H1 (cell line): ENCODE measurements at regions not wholly inside any gene's neighbourhood (a gene's known extent, or its start where the extent isn't known, plus 50 kb on each side); places are given as distances from the start of the nearest gene placed in this dataset.

Source experiments
- CTCF ChIA-PET: fragments of 300-600 bp; sonication (Branson Sonifier 250); formaldehyde crosslinking; loops from one replicate; lab custom pipeline; 2021; ENCODE audit not compliant: partially characterized antibody; lab: Charles Lee
- POLR2A ChIA-PET: fragments of 300-600 bp; sonication (Branson Sonifier 250); formaldehyde crosslinking; loops from one replicate; lab custom pipeline; 2021; ENCODE audit warnings: inconsistent platforms; ENCODE audit not compliant: partially characterized antibody; lab: Charles Lee
- DNase-seq, 2 experiments: peaks; one replicate each; pipeline versions ENCODE4 v3.0.0 to v3.0.0-alpha.2; 2010 to 2022; ENCODE audit warnings: low spot score in 2 of 2, low read depth in 1 of 2, mixed read lengths in 1 of 2
- FAIRE-seq: peaks from 2 replicates; lab custom pipeline; 2011; peaks lifted over from hg19 to GRCh38; lab: Jason Lieb, UNC
- H2AFZ ChIP-seq: 2 replicates; pipeline ENCODE4 v1.8.1; 2012; ENCODE audit warnings: low read length, inconsistent platforms
- H2AK5ac ChIP-seq: 2 replicates; pipeline ENCODE4 v1.6.1; 2013; ENCODE audit warnings: low read depth, low read length
- H2BK120ac ChIP-seq: replicated peaks from 2 replicates; pipeline ENCODE3; 2013; ENCODE audit warnings: low read depth, low read length, inconsistent platforms
- H2BK12ac ChIP-seq: 2 replicates; pipeline ENCODE4 v1.6.1; 2013; ENCODE audit warnings: low read depth, low read length
- H2BK15ac ChIP-seq: 2 replicates; pipeline ENCODE4 v1.6.1; 2013; ENCODE audit warnings: low read length
- H2BK20ac ChIP-seq: 2 replicates; pipeline ENCODE4 v1.6.1; 2013; ENCODE audit warnings: low read length
- H2BK5ac ChIP-seq: 2 replicates; pipeline ENCODE4 v1.6.1; 2013; ENCODE audit warnings: low read depth, low read length
- H3K14ac ChIP-seq: 2 replicates; pipeline ENCODE4 v1.6.1; 2013; ENCODE audit warnings: inconsistent platforms; ENCODE audit not compliant: insufficient read length
- H3K18ac ChIP-seq: 2 replicates; pipeline ENCODE4 v1.6.1; 2013; ENCODE audit warnings: low read length; ENCODE audit errors: extremely low read depth
- H3K23ac ChIP-seq: 2 replicates; pipeline ENCODE4 v1.6.1; 2013; ENCODE audit warnings: inconsistent platforms; ENCODE audit not compliant: insufficient read length
- H3K23me2 ChIP-seq: 2 replicates; pipeline ENCODE4 v1.6.1; 2013; ENCODE audit warnings: low read depth, low read length
- H3K27ac ChIP-seq: 2 replicates; pipeline ENCODE4 v1.6.1; 2011; ENCODE audit warnings: low read depth, low read length, inconsistent platforms
- H3K27me3 ChIP-seq, 4 experiments: replicated peaks in 1 of 4; 1 replicate in 1 of 4; 2 replicates in 3 of 4; pipeline versions ENCODE4 v1.6.1 to v1.8.1; 2011 to 2013; ENCODE audit warnings: low read length in 3 of 4, mild to moderate bottlenecking in 3 of 4, inconsistent platforms in 2 of 4, mixed read lengths in 2 of 4, moderate library complexity in 1 of 4; ENCODE audit not compliant: control insufficient read depth in 3 of 4, insufficient read depth in 3 of 4; ENCODE audit errors: extremely low read depth in 1 of 4
- H3K36me3 ChIP-seq, 4 experiments: 2 replicates each; pipeline versions ENCODE4 v1.6.1 to v1.8.1; 2011 to 2013; ENCODE audit warnings: mild to moderate bottlenecking in 4 of 4, low read length in 3 of 4, moderate library complexity in 2 of 4, control low read depth in 1 of 4, inconsistent platforms in 1 of 4; ENCODE audit not compliant: insufficient read depth in 4 of 4, control insufficient read depth in 2 of 4
- H3K4ac ChIP-seq: replicated peaks from 2 replicates; pipeline ENCODE3; 2013; ENCODE audit warnings: low read length, low read depth, mixed read lengths, inconsistent platforms; ENCODE audit not compliant: insufficient read length
- H3K4me1 ChIP-seq, 4 experiments: replicated peaks in 1 of 4; 1 replicate in 1 of 4; 2 replicates in 3 of 4; pipeline versions ENCODE4 v1.6.1 to v1.8.1; 2011 to 2013; ENCODE audit warnings: low read length in 3 of 4, inconsistent platforms in 2 of 4, mixed read lengths in 1 of 4; ENCODE audit not compliant: insufficient read depth in 4 of 4, control insufficient read depth in 3 of 4
- H3K4me2 ChIP-seq, 2 experiments: 2 replicates each; pipeline versions ENCODE4 v1.6.1 to v1.8.1; 2011 to 2013; ENCODE audit warnings: low read depth in 2 of 2, low read length in 2 of 2, control low read depth in 1 of 2, inconsistent platforms in 1 of 2, mild to moderate bottlenecking in 1 of 2; ENCODE audit not compliant: insufficient read depth in 1 of 2
- H3K4me3 ChIP-seq, 4 experiments: fragments of 200-600, 300-600 bp in 1 of 4; sonication (generic), shearing (Covaris generic), sonication (Bioruptor Twin) in 1 of 4; 2 replicates each; pipeline versions ENCODE4 v1.5.1 to v1.8.1; 2011 to 2016; ENCODE audit warnings: low read length in 4 of 4, low read depth in 3 of 4, control low read depth in 2 of 4, inconsistent platforms in 2 of 4, mild to moderate bottlenecking in 2 of 4, mixed read lengths in 1 of 4, moderate library complexity in 1 of 4; ENCODE audit not compliant: insufficient read depth in 2 of 4; ENCODE audit errors: extremely low read depth in 1 of 4
- H3K56ac ChIP-seq: replicated peaks from 2 replicates; pipeline ENCODE3; 2013; ENCODE audit warnings: low read depth, mild to moderate bottlenecking, mixed read lengths, low read length, inconsistent platforms; ENCODE audit not compliant: insufficient read length
- H3K79me1 ChIP-seq: 2 replicates; pipeline ENCODE4 v1.6.1; 2013; ENCODE audit warnings: low read depth, low read length, control low read depth
- H3K79me2 ChIP-seq, 2 experiments: 2 replicates each; pipeline versions ENCODE4 v1.6.1 to v1.8.1; 2012 to 2013; ENCODE audit warnings: low read length in 2 of 2, mild to moderate bottlenecking in 2 of 2, inconsistent platforms in 1 of 2; ENCODE audit not compliant: insufficient read depth in 2 of 2, control insufficient read depth in 1 of 2
- H3K9ac ChIP-seq, 4 experiments: replicated peaks in 1 of 4; 1 replicate in 1 of 4; 2 replicates in 3 of 4; pipeline versions ENCODE4 v1.6.1 to v1.8.1; 2011 to 2013; ENCODE audit warnings: low read depth in 3 of 4, low read length in 3 of 4, control low read depth in 2 of 4, mild to moderate bottlenecking in 2 of 4, moderate library complexity in 2 of 4, inconsistent platforms in 1 of 4; ENCODE audit errors: extremely low read depth in 1 of 4
- H3K9me3 ChIP-seq, 2 experiments: 2 replicates each; pipeline versions ENCODE4 v1.6.1 to v1.8.1; 2012 to 2013; ENCODE audit warnings: mild to moderate bottlenecking in 2 of 2, moderate library complexity in 2 of 2, control low read depth in 1 of 2, inconsistent platforms in 1 of 2, low read depth in 1 of 2, low read length in 1 of 2, mixed read lengths in 1 of 2; ENCODE audit not compliant: insufficient read depth in 2 of 2
- H4K20me1 ChIP-seq, 2 experiments: replicated peaks in 1 of 2; 2 replicates each; pipeline versions ENCODE3 to v1.8.1; 2011 to 2013; ENCODE audit warnings: inconsistent platforms in 2 of 2, low read length in 2 of 2, mild to moderate bottlenecking in 1 of 2; ENCODE audit not compliant: insufficient read depth in 2 of 2, control insufficient read depth in 1 of 2
- H4K5ac ChIP-seq: 2 replicates; pipeline ENCODE4 v1.6.1; 2013; ENCODE audit warnings: low read length, low read depth, mixed read lengths, inconsistent platforms; ENCODE audit not compliant: insufficient read length
- H4K8ac ChIP-seq: 2 replicates; pipeline ENCODE4 v1.8.0; 2013; ENCODE audit warnings: mild to moderate bottlenecking, moderate library complexity, low read length, inconsistent platforms; ENCODE audit not compliant: insufficient read depth; ENCODE audit errors: extremely low read depth
- H4K91ac ChIP-seq: replicated peaks from 2 replicates; pipeline ENCODE3; 2013; ENCODE audit warnings: low read length, mixed read lengths, inconsistent platforms; ENCODE audit not compliant: insufficient read length
- ATF2 ChIP-seq: IDR thresholded peaks from 2 replicates; pipeline ENCODE4 v1.6.1; 2012; ENCODE audit warnings: low read length, inconsistent platforms
- BACH1 ChIP-seq: IDR thresholded peaks from 2 replicates; pipeline ENCODE4 v1.6.1; 2012; ENCODE audit warnings: low read length, improper control_type of control experiment
- JUN ChIP-seq: IDR thresholded peaks from 2 replicates; pipeline ENCODE4 v1.6.1; 2011; ENCODE audit warnings: low read depth, mild to moderate bottlenecking, improper control_type of control experiment, low read length
- KDM5A ChIP-seq: fragments of 200-600 bp; IDR thresholded peaks from 2 replicates; pipeline ENCODE4 v1.7.1; 2012; ENCODE audit warnings: mild to moderate bottlenecking, low read length, inconsistent platforms, mixed read lengths
- POLR2A ChIP-seq, 2 experiments: IDR thresholded peaks; 1 replicate in 1 of 2; 2 replicates in 1 of 2; pipeline ENCODE4 v1.6.1; 2011; ENCODE audit warnings: low read depth in 2 of 2, low read length in 2 of 2, mild to moderate bottlenecking in 2 of 2; ENCODE audit errors: control extremely low read depth in 1 of 2
- POU5F1 ChIP-seq: IDR thresholded peaks from 2 replicates; pipeline ENCODE4 v1.6.1; 2011; ENCODE audit warnings: low read depth, mild to moderate bottlenecking, low read length, moderate library complexity
- RBBP5 ChIP-seq: IDR thresholded peaks from 2 replicates; pipeline ENCODE4 v1.7.1; 2012; ENCODE audit warnings: low read depth, mild to moderate bottlenecking, inconsistent platforms, low read length, moderate library complexity, borderline replicate concordance
- RXRA ChIP-seq: IDR thresholded peaks from 2 replicates; pipeline ENCODE4 v1.6.1; 2011; ENCODE audit warnings: low read depth, mild to moderate bottlenecking, low read length, moderate library complexity; ENCODE audit not compliant: insufficient read depth
- SIN3A ChIP-seq, 2 experiments: IDR thresholded peaks in 1 of 2; conservative IDR thresholded peaks in 1 of 2; 2 replicates each; pipeline ENCODE4 v1.6.1; 2011 to 2012; ENCODE audit warnings: low read length in 2 of 2, improper control_type of control experiment in 1 of 2, low read depth in 1 of 2, mild to moderate bottlenecking in 1 of 2
- SIX5 ChIP-seq: IDR thresholded peaks from 2 replicates; pipeline ENCODE4 v1.6.1; 2011; ENCODE audit warnings: mild to moderate bottlenecking, low read depth, low read length
- SRF ChIP-seq: IDR thresholded peaks from 2 replicates; pipeline ENCODE4 v1.6.1; 2011; ENCODE audit warnings: mild to moderate bottlenecking, low read depth, low read length, moderate library complexity
- WGBS, 2 experiments: shearing (Covaris generic) in 1 of 2; methylation state at CpG; one replicate each; pipeline versions ENCODE4 v1.1.6 to v1.1.7; 2013 to 2015; ENCODE audit warnings: low lambda C conversion rate in 2 of 2, mixed read lengths in 2 of 2, inconsistent platforms in 1 of 2, low coverage in 1 of 2, missing lambda C conversion rate in 1 of 2; ENCODE audit not compliant: insufficient replicate concordance in 2 of 2, insufficient coverage in 1 of 2, insufficient read length in 1 of 2; ENCODE audit errors: extremely low coverage in 1 of 2, missing lambda C conversion rate in 1 of 2; 5-methylcytosine and 5-hydroxymethylcytosine counted together

- no peaks in the 10 kb centered on the region for H3K79me2 ChIP-seq
- DNase-seq (no peak), FAIRE-seq (no peak)
- no peaks in the 10 kb centered on the region for H3K79me1 ChIP-seq
- no peak overlapping the region for H2BK120ac ChIP-seq
- ChIA-PET POLR2A (no interaction called here), CTCF (no interaction called here)
- H4K91ac ChIP-seq: no peak overlapping the region
- peaks cover 0 to 4% (median 0%) of the 10 kb centered on the region in 4 experiments; a peak in 1 of 7 replicates for H3K4me1 ChIP-seq
- H3K18ac ChIP-seq: no peak overlapping the region
- no peak overlapping the region for H4K5ac ChIP-seq
- H3K4me3 ChIP-seq: no peak overlapping the region
- no peak overlapping the region for H3K23ac ChIP-seq
- H3K36me3 ChIP-seq: no peaks in the 10 kb centered on the region
- no peaks in the 10 kb centered on the region for H3K23me2 ChIP-seq
- no peak overlapping the region for H3K4ac ChIP-seq
- H3K9me3 ChIP-seq: no peaks in the 10 kb centered on the region; a peak in 1 of 4 replicates
- WGBS, 2 experiments: 70% methylated on average over 9 of the region's 9 CpGs; no CpG with 5 or more reads in 1 of the 2 experiments
- H3K27ac ChIP-seq: no peak overlapping the region
- H3K9ac ChIP-seq: no peak overlapping the region
- H3K14ac ChIP-seq: no peak overlapping the region
- H3K56ac ChIP-seq: no peak overlapping the region
- H3K4me2 ChIP-seq: peak overlapping the region in 1 of 2 experiments; percentile 28; a peak in 1 of 4 replicates
- no peak overlapping the region for H2BK5ac ChIP-seq
- no peaks in the 10 kb centered on the region for H4K20me1 ChIP-seq
- H2BK15ac ChIP-seq: no peak overlapping the region
- no peak overlapping the region for H2AK5ac ChIP-seq
- no peak overlapping the region for H2BK12ac ChIP-seq
- TF ChIP-seq RBBP5: no peak
- no peak for TF ChIP-seq ATF2
- TF ChIP-seq SIX5: no peak
- no peak for TF ChIP-seq RXRA
- no peak for TF ChIP-seq POU5F1
- no peak for TF ChIP-seq SIN3A (conservative IDR thresholded peaks at IDR 0.05 in 1 of 2, IDR thresholded peaks at IDR 0.05 in 1 of 2; ENCODE audit: low read depth in 1 of 2, low read length in 2 of 2)
- no peak for TF ChIP-seq SRF
- no peak for TF ChIP-seq JUN
- TF ChIP-seq POLR2A (IDR thresholded peaks at IDR 0.05; ENCODE audit: control extremely low read depth in 1 of 2, low read depth in 2 of 2, low read length in 2 of 2): no peak
- TF ChIP-seq KDM5A: no peak
- no peak for TF ChIP-seq BACH1
- H4K8ac ChIP-seq: no peak overlapping the region
- peak overlapping the region; percentile 94; the same call in 1 of the 2 replicates for H2AFZ ChIP-seq
- no peaks in the 10 kb centered on the region for H3K27me3 ChIP-seq
- no peak overlapping the region for H2BK20ac ChIP-seq
Measured at GRCh38 chr13:73618275-73618865, 515.8 kb downstream of the KLF12 start.
